PFSK-1 (cell line): ENCODE measurements at regions not wholly inside any gene's neighbourhood (a gene's known extent, or its start where the extent isn't known, plus 50 kb on each side); places are given as distances from the start of the nearest gene placed in this dataset.

Experiments used
- POLR2AphosphoS5 ChIP-seq: IDR thresholded peaks from 2 replicates; pipeline ENCODE4 v1.6.1; 2012; ENCODE audit warnings: low read depth, mild to moderate bottlenecking, control low read depth, low read length, moderate library complexity
- REST ChIP-seq, 2 experiments: IDR thresholded peaks; 2 replicates each; pipeline versions ENCODE4 v1.6.1 to v1.8.0; 2011 to 2012; ENCODE audit warnings: low read depth in 2 of 2, low read length in 2 of 2, control low read depth in 1 of 2, inconsistent platforms in 1 of 2, mild to moderate bottlenecking in 1 of 2, moderate library complexity in 1 of 2; ENCODE audit not compliant: insufficient read depth in 1 of 2
- SIN3A ChIP-seq: IDR thresholded peaks from 2 replicates; pipeline ENCODE4 v1.6.1; 2012; ENCODE audit warnings: mild to moderate bottlenecking, low read length, moderate library complexity, borderline replicate concordance; ENCODE audit not compliant: insufficient read depth
- TAF1 ChIP-seq: IDR thresholded peaks from 2 replicates; pipeline ENCODE4 v1.6.1; 2012; ENCODE audit warnings: low read length, control low read depth, borderline replicate concordance; ENCODE audit not compliant: insufficient read depth

GRCh38 chr4:141449927-141450326, 186.5 kb upstream of the IL15 start:
- TF ChIP-seq REST (IDR thresholded peaks at IDR 0.05; ENCODE audit: insufficient read depth in 1 of 2, low read depth in 2 of 2, low read length in 2 of 2), result no peak
- TF ChIP-seq TAF1, result no peak
- no peak for TF ChIP-seq POLR2AphosphoS5
- TF ChIP-seq SIN3A, result no peak
